ENCODE measurements at regions not wholly inside any gene's neighbourhood (a gene's known extent, or its start where the extent isn't known, plus 50 kb on each side); places are given as distances from the start of the nearest gene placed in this dataset.
"Not testable (repeated sequence)": the region's sequence is repeated elsewhere in the genome, so short reads cannot be mapped to it uniquely, and the experiment has no call there.

DNA sequence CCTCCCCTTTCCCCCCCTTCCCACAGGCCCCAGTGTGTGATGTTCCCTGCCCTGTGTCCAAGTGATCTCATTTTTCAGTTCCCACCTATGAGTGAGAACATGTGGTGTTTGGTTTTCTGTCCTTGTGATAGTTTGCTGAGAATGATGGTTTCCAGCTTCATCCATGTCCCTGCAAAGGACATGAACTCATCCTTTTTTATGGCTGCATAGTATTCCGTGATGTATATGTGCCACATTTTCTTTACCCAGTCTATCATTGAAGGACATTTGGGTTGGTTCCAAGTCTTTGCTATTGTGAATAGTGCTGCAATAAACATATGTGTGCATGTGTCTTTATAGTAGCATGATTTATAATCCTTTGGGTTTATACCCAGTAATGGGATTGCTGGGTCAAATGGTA lies 106.0 kb upstream of the CADM1 start:
- H3K27me3 ChIP-seq (ENCODE audit: control insufficient read depth in 4 of 4, insufficient read depth in 4 of 4, low read length in 3 of 4); H3K9ac ChIP-seq (ENCODE audit: low read depth in 1 of 2, low read length in 2 of 2); H3K4me3 ChIP-seq (ENCODE audit: low read depth in 1 of 3, low read length in 3 of 3); H3K27ac ChIP-seq (ENCODE audit: low read depth in 1 of 2, low read length in 2 of 2); DNase-seq (ENCODE audit: low spot score); H3K36me3 ChIP-seq (ENCODE audit: control insufficient read depth in 4 of 4, insufficient read depth in 3 of 4, low read depth in 1 of 4, low read length in 3 of 4); H3K9me3 ChIP-seq (ENCODE audit: control insufficient read depth in 4 of 4, low read length in 3 of 4): not testable (repeated sequence)
- peaks cover 0 to 22% (median 16%) of the 10 kb centered on the region in 4 donors for H3K4me1 ChIP-seq (ENCODE audit: control insufficient read depth in 4 of 4, insufficient read depth in 4 of 4, low read length in 3 of 4)
- 96% methylated on average over 1 of the region's 1 CpG for WGBS

DNA sequence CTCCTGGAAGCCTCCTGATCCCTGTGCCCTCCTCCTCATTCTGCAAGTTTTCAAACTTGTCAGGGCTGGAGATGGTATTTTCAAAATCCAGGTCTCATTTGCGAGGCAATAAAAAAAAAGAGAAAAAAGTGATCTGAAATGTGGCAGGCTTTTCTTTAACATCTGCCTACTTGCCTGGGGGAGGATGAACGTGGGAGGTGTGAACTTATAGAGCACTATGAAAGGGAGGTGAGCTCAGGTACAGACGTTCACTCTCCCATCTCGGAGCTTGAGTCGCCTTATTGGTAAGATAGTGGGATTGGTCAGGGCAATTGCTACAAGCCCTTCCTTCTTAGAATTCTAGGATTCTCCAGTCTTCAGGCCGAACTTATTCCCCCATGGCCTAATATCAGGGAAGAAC lies 104.8 kb upstream of the CADM1 start:
- 93% methylated on average over 6 of the region's 6 CpGs for WGBS
- Histone ChIP-seq H3K27me3 (ENCODE audit: control insufficient read depth in 4 of 4, insufficient read depth in 4 of 4, low read length in 3 of 4) (no peaks in the 10 kb centered on the region), H3K9ac (ENCODE audit: low read depth in 1 of 2, low read length in 2 of 2) (no peak overlapping the region), H3K27ac (ENCODE audit: low read depth in 1 of 2, low read length in 2 of 2) (no peak overlapping the region), H3K36me3 (ENCODE audit: control insufficient read depth in 4 of 4, insufficient read depth in 3 of 4, low read depth in 1 of 4, low read length in 3 of 4) (no peaks in the 10 kb centered on the region), H3K4me3 (ENCODE audit: low read depth in 1 of 3, low read length in 3 of 3) (no peak overlapping the region), H3K9me3 (ENCODE audit: control insufficient read depth in 4 of 4, low read length in 3 of 4) (no peaks in the 10 kb centered on the region), H3K4me1 (ENCODE audit: control insufficient read depth in 4 of 4, insufficient read depth in 4 of 4, low read length in 3 of 4) (peaks cover 0 to 22% (median 16%) of the 10 kb centered on the region in 4 donors)
- no peak for DNase-seq (ENCODE audit: low spot score)
- TF ChIP-seq, protein P1, sequence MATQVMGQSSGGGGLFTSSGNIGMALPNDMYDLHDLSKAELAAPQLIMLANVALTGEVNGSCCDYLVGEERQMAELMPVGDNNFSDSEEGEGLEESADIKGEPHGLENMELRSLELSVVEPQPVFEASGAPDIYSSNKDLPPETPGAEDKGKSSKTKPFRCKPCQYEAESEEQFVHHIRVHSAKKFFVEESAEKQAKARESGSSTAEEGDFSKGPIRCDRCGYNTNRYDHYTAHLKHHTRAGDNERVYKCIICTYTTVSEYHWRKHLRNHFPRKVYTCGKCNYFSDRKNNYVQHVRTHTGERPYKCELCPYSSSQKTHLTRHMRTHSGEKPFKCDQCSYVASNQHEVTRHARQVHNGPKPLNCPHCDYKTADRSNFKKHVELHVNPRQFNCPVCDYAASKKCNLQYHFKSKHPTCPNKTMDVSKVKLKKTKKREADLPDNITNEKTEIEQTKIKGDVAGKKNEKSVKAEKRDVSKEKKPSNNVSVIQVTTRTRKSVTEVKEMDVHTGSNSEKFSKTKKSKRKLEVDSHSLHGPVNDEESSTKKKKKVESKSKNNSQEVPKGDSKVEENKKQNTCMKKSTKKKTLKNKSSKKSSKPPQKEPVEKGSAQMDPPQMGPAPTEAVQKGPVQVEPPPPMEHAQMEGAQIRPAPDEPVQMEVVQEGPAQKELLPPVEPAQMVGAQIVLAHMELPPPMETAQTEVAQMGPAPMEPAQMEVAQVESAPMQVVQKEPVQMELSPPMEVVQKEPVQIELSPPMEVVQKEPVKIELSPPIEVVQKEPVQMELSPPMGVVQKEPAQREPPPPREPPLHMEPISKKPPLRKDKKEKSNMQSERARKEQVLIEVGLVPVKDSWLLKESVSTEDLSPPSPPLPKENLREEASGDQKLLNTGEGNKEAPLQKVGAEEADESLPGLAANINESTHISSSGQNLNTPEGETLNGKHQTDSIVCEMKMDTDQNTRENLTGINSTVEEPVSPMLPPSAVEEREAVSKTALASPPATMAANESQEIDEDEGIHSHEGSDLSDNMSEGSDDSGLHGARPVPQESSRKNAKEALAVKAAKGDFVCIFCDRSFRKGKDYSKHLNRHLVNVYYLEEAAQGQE (IDR thresholded peaks at IDR 0.05), result no peak
- TF ChIP-seq RXRA (IDR thresholded peaks at IDR 0.05) (no peak), SP1 (IDR thresholded peaks at IDR 0.05) (no peak), TAF1 (conservative IDR thresholded peaks at IDR 0.05) (no peak), FOXA2 (IDR thresholded peaks at IDR 0.05) (no peak), NR2F2 (IDR thresholded peaks at IDR 0.05) (no peak), JUND (IDR thresholded peaks at IDR 0.05) (no peak), HNF4A (conservative IDR thresholded peaks at IDR 0.05) (no peak), YY1 (IDR thresholded peaks at IDR 0.05) (no peak), HNF4G (IDR thresholded peaks at IDR 0.05) (no peak), GABPA (IDR thresholded peaks at IDR 0.05 in 1 of 2, conservative IDR thresholded peaks at IDR 0.05 in 1 of 2) (no peak), FOXA1 (IDR thresholded peaks at IDR 0.05) (no peak)
- TF ChIP-seq, protein P2, sequence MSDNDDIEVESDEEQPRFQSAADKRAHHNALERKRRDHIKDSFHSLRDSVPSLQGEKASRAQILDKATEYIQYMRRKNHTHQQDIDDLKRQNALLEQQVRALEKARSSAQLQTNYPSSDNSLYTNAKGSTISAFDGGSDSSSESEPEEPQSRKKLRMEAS (IDR thresholded peaks at IDR 0.05), result no peak
- TF ChIP-seq, protein P3, sequence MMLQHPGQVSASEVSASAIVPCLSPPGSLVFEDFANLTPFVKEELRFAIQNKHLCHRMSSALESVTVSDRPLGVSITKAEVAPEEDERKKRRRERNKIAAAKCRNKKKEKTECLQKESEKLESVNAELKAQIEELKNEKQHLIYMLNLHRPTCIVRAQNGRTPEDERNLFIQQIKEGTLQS (IDR thresholded peaks at IDR 0.05), result no peak

DNA sequence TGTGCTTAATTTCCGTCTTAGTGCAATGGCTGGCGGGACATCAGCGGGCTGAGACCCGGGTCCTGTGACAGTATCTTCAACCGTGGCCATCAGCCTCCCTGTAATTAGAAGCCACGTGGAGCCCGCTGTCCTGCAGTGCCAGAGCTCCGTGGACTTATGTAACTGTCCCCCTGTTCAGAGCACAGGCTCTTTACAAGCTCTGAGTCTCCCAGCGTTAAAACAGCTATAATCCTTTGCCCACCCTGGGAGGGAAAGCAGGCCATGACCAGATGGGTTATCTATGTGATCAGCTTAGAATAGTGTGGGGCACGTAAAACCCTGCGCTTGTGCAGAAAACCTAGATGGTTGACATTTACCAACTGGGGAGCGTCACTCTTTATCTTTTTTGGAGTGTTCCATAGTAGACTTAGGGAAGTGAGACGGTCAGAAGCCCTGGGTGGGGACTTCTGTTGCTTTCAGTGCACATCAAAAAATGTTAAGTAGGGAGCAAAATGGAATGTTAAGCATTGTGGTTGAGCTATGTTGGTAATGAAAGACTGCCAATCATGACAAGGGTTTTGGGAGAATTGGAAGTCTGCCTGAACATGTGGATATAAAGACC lies 103.5 kb upstream of the CADM1 start:
- DNase-seq (ENCODE audit: low spot score), result no peak
- H3K36me3 ChIP-seq (ENCODE audit: control insufficient read depth in 4 of 4, insufficient read depth in 3 of 4, low read depth in 1 of 4, low read length in 3 of 4), result no peaks in the 10 kb centered on the region
- H3K9ac ChIP-seq (ENCODE audit: low read depth in 1 of 2, low read length in 2 of 2), result no peak overlapping the region
- H3K27me3 ChIP-seq (ENCODE audit: control insufficient read depth in 4 of 4, insufficient read depth in 4 of 4, low read length in 3 of 4), result no peaks in the 10 kb centered on the region
- H3K4me3 ChIP-seq (ENCODE audit: low read depth in 1 of 3, low read length in 3 of 3), result no peak overlapping the region
- H3K4me1 ChIP-seq (ENCODE audit: control insufficient read depth in 4 of 4, insufficient read depth in 4 of 4, low read length in 3 of 4), result peaks cover 0 to 22% (median 16%) of the 10 kb centered on the region in 4 donors
- H3K9me3 ChIP-seq (ENCODE audit: control insufficient read depth in 4 of 4, low read length in 3 of 4), result no peaks in the 10 kb centered on the region
- no peak overlapping the region for H3K27ac ChIP-seq (ENCODE audit: low read depth in 1 of 2, low read length in 2 of 2)
- 67% methylated on average over 13 of the region's 13 CpGs for WGBS
- TF ChIP-seq, protein P4, sequence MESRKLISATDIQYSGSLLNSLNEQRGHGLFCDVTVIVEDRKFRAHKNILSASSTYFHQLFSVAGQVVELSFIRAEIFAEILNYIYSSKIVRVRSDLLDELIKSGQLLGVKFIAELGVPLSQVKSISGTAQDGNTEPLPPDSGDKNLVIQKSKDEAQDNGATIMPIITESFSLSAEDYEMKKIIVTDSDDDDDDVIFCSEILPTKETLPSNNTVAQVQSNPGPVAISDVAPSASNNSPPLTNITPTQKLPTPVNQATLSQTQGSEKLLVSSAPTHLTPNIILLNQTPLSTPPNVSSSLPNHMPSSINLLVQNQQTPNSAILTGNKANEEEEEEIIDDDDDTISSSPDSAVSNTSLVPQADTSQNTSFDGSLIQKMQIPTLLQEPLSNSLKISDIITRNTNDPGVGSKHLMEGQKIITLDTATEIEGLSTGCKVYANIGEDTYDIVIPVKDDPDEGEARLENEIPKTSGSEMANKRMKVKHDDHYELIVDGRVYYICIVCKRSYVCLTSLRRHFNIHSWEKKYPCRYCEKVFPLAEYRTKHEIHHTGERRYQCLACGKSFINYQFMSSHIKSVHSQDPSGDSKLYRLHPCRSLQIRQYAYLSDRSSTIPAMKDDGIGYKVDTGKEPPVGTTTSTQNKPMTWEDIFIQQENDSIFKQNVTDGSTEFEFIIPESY (IDR thresholded peaks at IDR 0.05), result no peak
- TF ChIP-seq, protein P2 (IDR thresholded peaks at IDR 0.05), result no peak
- TF ChIP-seq, protein P1 (IDR thresholded peaks at IDR 0.05), result no peak
- TF ChIP-seq HNF4A (conservative IDR thresholded peaks at IDR 0.05) (no peak), YY1 (IDR thresholded peaks at IDR 0.05) (no peak), TAF1 (conservative IDR thresholded peaks at IDR 0.05) (no peak), EGR1 (IDR thresholded peaks at IDR 0.05; ENCODE audit: low read depth in 2 of 2) (no peak), RXRA (IDR thresholded peaks at IDR 0.05) (no peak)
